ENCODE measurements at regions not wholly inside any gene's neighbourhood (a gene's known extent, or its start where the extent isn't known, plus 50 kb on each side); places are given as distances from the start of the nearest gene placed in this dataset.

- no peak for DNase-seq
Observed at GRCh38 chr21:22627911-22628310, 1629.7 kb downstream of the NCAM2 start.

- DNase-seq = no peak
Observed at GRCh38 chr21:22630953-22631465, 1632.8 kb downstream of the NCAM2 start.

GRCh38 chr21:22632176-22632575 lies 1634.0 kb downstream of the NCAM2 start:
- no peak for DNase-seq

- no peak for DNase-seq
Observed at GRCh38 chr21:22649246-22649645, 1651.0 kb downstream of the NCAM2 start.

GRCh38 chr21:22650226-22650625 lies 1652.0 kb downstream of the NCAM2 start:
- no peak for DNase-seq

GRCh38 chr21:22657781-22658180 lies 1659.6 kb downstream of the NCAM2 start:
- no peak for DNase-seq

GRCh38 chr21:22670148-22670547 lies 1671.9 kb downstream of the NCAM2 start:
- no peak for DNase-seq

- DNase-seq = no peak
Observed at GRCh38 chr21:22679207-22679606, 1681.0 kb downstream of the NCAM2 start.

GRCh38 chr21:22691658-22692057 lies 1693.4 kb downstream of the NCAM2 start:
- no peak for DNase-seq

- DNase-seq = no peak
Observed at GRCh38 chr21:22703521-22703920, 1705.3 kb downstream of the NCAM2 start.

- DNase-seq = no peak
Observed at GRCh38 chr21:22710721-22711120, 1712.5 kb downstream of the NCAM2 start.

GRCh38 chr21:22711636-22712035 lies 1713.4 kb downstream of the NCAM2 start:
- DNase-seq = peak; percentile 64

- DNase-seq = no peak
Observed at GRCh38 chr21:22725436-22725835, 1727.2 kb downstream of the NCAM2 start.

GRCh38 chr21:22728091-22728490 lies 1729.9 kb downstream of the NCAM2 start:
- DNase-seq = no peak

GRCh38 chr21:22743085-22743484 lies 1744.9 kb downstream of the NCAM2 start:
- peak; percentile 66 for DNase-seq

GRCh38 chr21:22754746-22755145 lies 1756.5 kb downstream of the NCAM2 start:
- no peak for DNase-seq

- DNase-seq = no peak
Observed at GRCh38 chr21:22758478-22758877, 1760.3 kb downstream of the NCAM2 start.

GRCh38 chr21:22762463-22762862 lies 1764.3 kb downstream of the NCAM2 start:
- no peak for DNase-seq

- no peak for DNase-seq
Observed at GRCh38 chr21:22763442-22763841, 1765.2 kb downstream of the NCAM2 start.

- DNase-seq = no peak
Observed at GRCh38 chr21:22764222-22764621, 1766.0 kb downstream of the NCAM2 start.

- peak; percentile 97 for DNase-seq
Observed at GRCh38 chr21:22791376-22791775, 1793.2 kb downstream of the NCAM2 start.

GRCh38 chr21:22791986-22792560 lies 1793.9 kb downstream of the NCAM2 start:
- peak; percentile 88 for DNase-seq

- no peak for DNase-seq
Observed at GRCh38 chr21:22795091-22795490, 1796.9 kb downstream of the NCAM2 start.

GRCh38 chr21:22795644-22796043 lies 1797.4 kb downstream of the NCAM2 start:
- no peak for DNase-seq

- DNase-seq = no peak
Observed at GRCh38 chr21:22796147-22796546, 1797.9 kb downstream of the NCAM2 start.

Data from NCI-H1105 treated with DMSO at 0.1 percent for 48 hours (cell line).